ENCODE measurements at regions not wholly inside any gene's neighbourhood (a gene's known extent, or its start where the extent isn't known, plus 50 kb on each side); places are given as distances from the start of the nearest gene placed in this dataset.

GRCh38 chr4:12701384-12701783 lies 782.8 kb downstream of the RAB28 start:
- H3K27ac ChIP-seq, result no peak overlapping the region
- TF ChIP-seq ZFX (IDR thresholded peaks at IDR 0.05; ENCODE audit: borderline replicate concordance), result no peak
- TF ChIP-seq CTCF (IDR thresholded peaks at IDR 0.05), result no peak

- H3K27ac ChIP-seq, result no peak overlapping the region
- TF ChIP-seq ZFX (IDR thresholded peaks at IDR 0.05; ENCODE audit: borderline replicate concordance) (no peak), CTCF (IDR thresholded peaks at IDR 0.05) (no peak)
These were observed 786.2 kb downstream of the RAB28 start for GRCh38 chr4:12697970-12698369.

GRCh38 chr4:12692815-12693214 lies 791.3 kb downstream of the RAB28 start:
- no peak for TF ChIP-seq CTCF (IDR thresholded peaks at IDR 0.05)
- no peak for TF ChIP-seq ZFX (IDR thresholded peaks at IDR 0.05; ENCODE audit: borderline replicate concordance)
- H3K27ac ChIP-seq, result no peak overlapping the region

GRCh38 chr4:12691168-12691567 lies 793.0 kb downstream of the RAB28 start:
- TF ChIP-seq ZFX (IDR thresholded peaks at IDR 0.05; ENCODE audit: borderline replicate concordance) (no peak), CTCF (IDR thresholded peaks at IDR 0.05) (no peak)
- no peak overlapping the region for H3K27ac ChIP-seq

- TF ChIP-seq ZFX (IDR thresholded peaks at IDR 0.05; ENCODE audit: borderline replicate concordance), result no peak
- no peak overlapping the region for H3K27ac ChIP-seq
These were observed 794.7 kb downstream of the RAB28 start for GRCh38 chr4:12689457-12689856.

GRCh38 chr4:12679217-12679616 lies 804.9 kb downstream of the RAB28 start:
- H3K27ac ChIP-seq, result no peak overlapping the region
- TF ChIP-seq CTCF (IDR thresholded peaks at IDR 0.05), result peak; percentile 59
- no peak for TF ChIP-seq ZFX (IDR thresholded peaks at IDR 0.05; ENCODE audit: borderline replicate concordance)

GRCh38 chr4:12674184-12674583 lies 810.0 kb downstream of the RAB28 start:
- H3K27ac ChIP-seq, result no peak overlapping the region
- TF ChIP-seq ZFX (IDR thresholded peaks at IDR 0.05; ENCODE audit: borderline replicate concordance) (no peak), CTCF (IDR thresholded peaks at IDR 0.05) (no peak)

- TF ChIP-seq CTCF (IDR thresholded peaks at IDR 0.05), result no peak
- TF ChIP-seq ZFX (IDR thresholded peaks at IDR 0.05; ENCODE audit: borderline replicate concordance), result no peak
These were observed 811.8 kb downstream of the RAB28 start for GRCh38 chr4:12672303-12672702.

More at GRCh38 chr4:12672303-12672702, 811.8 kb downstream of the RAB28 start:
- no peak overlapping the region for H3K27ac ChIP-seq
